NB4 (cell line): ENCODE measurements at regions not wholly inside any gene's neighbourhood (a gene's known extent, or its start where the extent isn't known, plus 50 kb on each side); places are given as distances from the start of the nearest gene placed in this dataset.

Experiments
- CTCF ChIP-seq: IDR thresholded peaks from one replicate; pipeline ENCODE4 v1.5.1; 2012; ENCODE audit warnings: low read depth, low read length
- MAX ChIP-seq: IDR thresholded peaks from 2 replicates; pipeline ENCODE4 v1.6.1; 2011; ENCODE audit warnings: low read depth, low read length
- POLR2A ChIP-seq: IDR thresholded peaks from 2 replicates; pipeline ENCODE4 v1.6.1; 2011; ENCODE audit warnings: mild to moderate bottlenecking; ENCODE audit not compliant: insufficient read length; ENCODE audit errors: extremely low read depth

- TF ChIP-seq CTCF: no peak
- TF ChIP-seq POLR2A: no peak
- TF ChIP-seq MAX: no peak
Observed at GRCh38 chr14:38394064-38394463, 138.2 kb upstream of the CLEC14A start.
